NT2/D1 (cell line): ENCODE measurements at regions not wholly inside any gene's neighbourhood (a gene's known extent, or its start where the extent isn't known, plus 50 kb on each side); places are given as distances from the start of the nearest gene placed in this dataset.

Source experiments
- SUZ12 ChIP-seq: IDR thresholded peaks from 2 replicates; pipeline ENCODE4 v1.6.1; 2011; ENCODE audit not compliant: insufficient read length, insufficient read depth; ENCODE audit errors: extremely low read depth
- YY1 ChIP-seq: IDR thresholded peaks from 2 replicates; pipeline ENCODE4 v1.6.1; 2011; ENCODE audit not compliant: insufficient read length, insufficient read depth
- ZNF274 ChIP-seq: IDR thresholded peaks from 2 replicates; pipeline ENCODE4 v1.6.1; 2011; ENCODE audit warnings: mild to moderate bottlenecking, low read depth, low read length

GRCh38 chr16:86033016-86033474 is 134.1 kb downstream of the IRF8 start:
- no peak for TF ChIP-seq ZNF274
- no peak for TF ChIP-seq YY1
- no peak for TF ChIP-seq SUZ12
